ENCODE measurements at regions not wholly inside any gene's neighbourhood (a gene's known extent, or its start where the extent isn't known, plus 50 kb on each side); places are given as distances from the start of the nearest gene placed in this dataset.

DNA sequence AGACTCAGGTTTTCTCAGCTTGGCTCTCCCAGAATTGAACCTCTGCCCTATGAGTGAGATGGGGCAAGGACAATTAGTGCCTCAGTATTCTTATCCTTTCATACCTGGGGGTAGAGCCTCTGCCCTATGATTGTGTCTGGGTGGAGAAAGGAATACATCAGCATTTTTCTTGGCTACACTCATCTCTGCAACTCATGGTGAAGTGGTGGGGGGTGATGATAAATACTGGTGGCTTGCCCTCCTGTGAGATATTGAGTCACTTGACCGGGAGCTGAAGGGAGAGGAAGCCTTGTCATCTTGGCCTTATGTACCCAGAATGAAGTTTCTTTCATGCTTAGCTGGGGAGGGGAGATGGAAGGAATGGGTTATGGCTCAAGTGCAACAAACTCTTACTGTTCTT, 71.3 kb upstream of the ENOX2 start:
- TF ChIP-seq, protein P1, sequence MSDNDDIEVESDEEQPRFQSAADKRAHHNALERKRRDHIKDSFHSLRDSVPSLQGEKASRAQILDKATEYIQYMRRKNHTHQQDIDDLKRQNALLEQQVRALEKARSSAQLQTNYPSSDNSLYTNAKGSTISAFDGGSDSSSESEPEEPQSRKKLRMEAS (IDR thresholded peaks at IDR 0.05) = no peak
- TF ChIP-seq ZBTB7A (IDR thresholded peaks at IDR 0.05; ENCODE audit: low read depth) = no peak
- TF ChIP-seq TCF12 (IDR thresholded peaks at IDR 0.05; ENCODE audit: low read depth) = no peak
- TF ChIP-seq CREB1 (IDR thresholded peaks at IDR 0.05; ENCODE audit: low read depth) = no peak
- no peak for TF ChIP-seq FOXM1 (IDR thresholded peaks at IDR 0.05; ENCODE audit: borderline replicate concordance, low read depth)
- TF ChIP-seq YY1 (IDR thresholded peaks at IDR 0.05; ENCODE audit: low read depth) = no peak
- TF ChIP-seq TEAD4 (IDR thresholded peaks at IDR 0.05) = no peak
- TF ChIP-seq, protein P2, sequence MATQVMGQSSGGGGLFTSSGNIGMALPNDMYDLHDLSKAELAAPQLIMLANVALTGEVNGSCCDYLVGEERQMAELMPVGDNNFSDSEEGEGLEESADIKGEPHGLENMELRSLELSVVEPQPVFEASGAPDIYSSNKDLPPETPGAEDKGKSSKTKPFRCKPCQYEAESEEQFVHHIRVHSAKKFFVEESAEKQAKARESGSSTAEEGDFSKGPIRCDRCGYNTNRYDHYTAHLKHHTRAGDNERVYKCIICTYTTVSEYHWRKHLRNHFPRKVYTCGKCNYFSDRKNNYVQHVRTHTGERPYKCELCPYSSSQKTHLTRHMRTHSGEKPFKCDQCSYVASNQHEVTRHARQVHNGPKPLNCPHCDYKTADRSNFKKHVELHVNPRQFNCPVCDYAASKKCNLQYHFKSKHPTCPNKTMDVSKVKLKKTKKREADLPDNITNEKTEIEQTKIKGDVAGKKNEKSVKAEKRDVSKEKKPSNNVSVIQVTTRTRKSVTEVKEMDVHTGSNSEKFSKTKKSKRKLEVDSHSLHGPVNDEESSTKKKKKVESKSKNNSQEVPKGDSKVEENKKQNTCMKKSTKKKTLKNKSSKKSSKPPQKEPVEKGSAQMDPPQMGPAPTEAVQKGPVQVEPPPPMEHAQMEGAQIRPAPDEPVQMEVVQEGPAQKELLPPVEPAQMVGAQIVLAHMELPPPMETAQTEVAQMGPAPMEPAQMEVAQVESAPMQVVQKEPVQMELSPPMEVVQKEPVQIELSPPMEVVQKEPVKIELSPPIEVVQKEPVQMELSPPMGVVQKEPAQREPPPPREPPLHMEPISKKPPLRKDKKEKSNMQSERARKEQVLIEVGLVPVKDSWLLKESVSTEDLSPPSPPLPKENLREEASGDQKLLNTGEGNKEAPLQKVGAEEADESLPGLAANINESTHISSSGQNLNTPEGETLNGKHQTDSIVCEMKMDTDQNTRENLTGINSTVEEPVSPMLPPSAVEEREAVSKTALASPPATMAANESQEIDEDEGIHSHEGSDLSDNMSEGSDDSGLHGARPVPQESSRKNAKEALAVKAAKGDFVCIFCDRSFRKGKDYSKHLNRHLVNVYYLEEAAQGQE (IDR thresholded peaks at IDR 0.05; ENCODE audit: low read depth) = no peak
- no peak for TF ChIP-seq EGR1 (IDR thresholded peaks at IDR 0.05)
- TF ChIP-seq CEBPB (IDR thresholded peaks at IDR 0.05) = no peak
- no peak for TF ChIP-seq TAF1 (IDR thresholded peaks at IDR 0.05; ENCODE audit: low read depth)
- no peak for TF ChIP-seq EP300 (IDR thresholded peaks at IDR 0.05; ENCODE audit: borderline replicate concordance)
- no peak for TF ChIP-seq RAD21 (IDR thresholded peaks at IDR 0.05; ENCODE audit: low read depth)
- TF ChIP-seq, protein P3, sequence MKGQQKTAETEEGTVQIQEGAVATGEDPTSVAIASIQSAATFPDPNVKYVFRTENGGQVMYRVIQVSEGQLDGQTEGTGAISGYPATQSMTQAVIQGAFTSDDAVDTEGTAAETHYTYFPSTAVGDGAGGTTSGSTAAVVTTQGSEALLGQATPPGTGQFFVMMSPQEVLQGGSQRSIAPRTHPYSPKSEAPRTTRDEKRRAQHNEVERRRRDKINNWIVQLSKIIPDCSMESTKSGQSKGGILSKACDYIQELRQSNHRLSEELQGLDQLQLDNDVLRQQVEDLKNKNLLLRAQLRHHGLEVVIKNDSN (IDR thresholded peaks at IDR 0.05) = no peak

DNA sequence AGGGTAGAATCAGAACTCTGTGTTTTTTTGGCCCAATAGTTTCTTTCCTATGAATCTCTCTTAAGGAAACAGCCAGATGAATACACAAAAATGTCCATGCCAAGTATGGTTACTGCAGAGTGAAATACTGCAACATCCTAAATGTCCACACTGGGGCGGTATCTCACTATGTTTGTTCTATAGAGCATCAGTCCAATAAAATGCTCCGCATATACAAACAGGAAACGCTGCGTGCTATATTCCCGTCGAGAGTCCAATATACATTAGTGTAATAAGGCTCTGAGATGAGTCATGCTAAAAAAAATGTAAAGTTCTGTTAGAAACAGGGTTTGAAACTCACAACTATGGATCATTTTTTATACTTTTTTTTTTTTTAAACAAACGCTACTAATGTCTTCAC, 72.9 kb upstream of the ENOX2 start:
- peak; percentile 69 for TF ChIP-seq RAD21 (IDR thresholded peaks at IDR 0.05; ENCODE audit: low read depth)
- no peak for TF ChIP-seq NFIC (IDR thresholded peaks at IDR 0.05)
- no peak for TF ChIP-seq CEBPB (IDR thresholded peaks at IDR 0.05)
- no peak for TF ChIP-seq TCF12 (IDR thresholded peaks at IDR 0.05; ENCODE audit: low read depth)

DNA sequence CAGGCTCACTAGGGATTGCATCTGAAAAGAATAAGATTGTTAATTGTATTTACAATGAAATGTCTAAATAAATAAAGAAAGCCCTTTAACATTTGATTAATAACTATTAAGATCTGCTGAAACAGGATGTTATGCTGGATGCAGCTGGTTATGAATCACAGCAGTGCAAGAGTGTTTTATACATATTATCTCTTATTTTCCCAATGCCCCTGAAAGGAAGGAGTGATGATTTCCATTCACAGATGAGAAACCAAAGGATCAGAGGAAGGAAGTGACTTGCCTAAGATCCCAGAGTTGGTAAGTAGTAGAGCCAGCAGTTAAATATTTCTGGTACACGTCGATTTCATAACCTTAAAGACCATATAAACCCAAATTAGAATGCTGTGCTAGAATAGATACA, 76.3 kb upstream of the ARHGAP36 start:
- no peak for TF ChIP-seq EP300 (IDR thresholded peaks at IDR 0.05; ENCODE audit: borderline replicate concordance)
- TF ChIP-seq FOXM1 (IDR thresholded peaks at IDR 0.05; ENCODE audit: borderline replicate concordance, low read depth) = no peak
- TF ChIP-seq TAF1 (IDR thresholded peaks at IDR 0.05; ENCODE audit: low read depth) = no peak
- TF ChIP-seq RAD21 (IDR thresholded peaks at IDR 0.05; ENCODE audit: low read depth) = no peak
- no peak for TF ChIP-seq YY1 (IDR thresholded peaks at IDR 0.05; ENCODE audit: low read depth)
- TF ChIP-seq, protein P1 (IDR thresholded peaks at IDR 0.05) = no peak
- TF ChIP-seq CEBPB (IDR thresholded peaks at IDR 0.05) = no peak
- TF ChIP-seq ZBTB7A (IDR thresholded peaks at IDR 0.05; ENCODE audit: low read depth) = no peak
- TF ChIP-seq EGR1 (IDR thresholded peaks at IDR 0.05) = no peak
- TF ChIP-seq, protein P2 (IDR thresholded peaks at IDR 0.05; ENCODE audit: low read depth) = no peak
- TF ChIP-seq NFIC (IDR thresholded peaks at IDR 0.05) = no peak
- TF ChIP-seq, protein P3 (IDR thresholded peaks at IDR 0.05) = no peak
- no peak for TF ChIP-seq TEAD4 (IDR thresholded peaks at IDR 0.05)
- no peak for TF ChIP-seq TCF12 (IDR thresholded peaks at IDR 0.05; ENCODE audit: low read depth)
- TF ChIP-seq CREB1 (IDR thresholded peaks at IDR 0.05; ENCODE audit: low read depth) = no peak

DNA sequence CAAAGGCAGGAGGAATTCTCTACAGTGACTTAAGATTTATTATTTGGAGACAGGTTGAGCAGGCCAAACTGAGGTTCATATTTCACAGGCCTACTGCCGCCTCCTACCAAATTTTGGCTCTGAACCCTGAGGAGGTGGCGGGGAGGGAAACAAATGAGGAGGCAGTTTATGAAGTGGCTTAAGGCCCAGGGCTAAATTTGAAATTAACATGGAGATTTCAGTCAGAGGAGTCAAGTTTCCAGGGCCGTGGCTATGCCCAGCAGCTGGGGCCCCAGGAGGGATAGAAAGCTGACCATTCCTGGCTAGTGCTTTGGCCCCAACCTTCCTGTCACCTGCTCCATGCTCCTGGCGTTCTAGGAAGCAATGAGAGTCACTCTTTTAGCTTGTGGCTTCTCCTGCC, 73.4 kb upstream of the ARHGAP36 start:
- TF ChIP-seq NFIC (IDR thresholded peaks at IDR 0.05) (peak; percentile 54; the same call in 1 of the 2 replicates), TAF1 (IDR thresholded peaks at IDR 0.05; ENCODE audit: low read depth) (no peak)

DNA sequence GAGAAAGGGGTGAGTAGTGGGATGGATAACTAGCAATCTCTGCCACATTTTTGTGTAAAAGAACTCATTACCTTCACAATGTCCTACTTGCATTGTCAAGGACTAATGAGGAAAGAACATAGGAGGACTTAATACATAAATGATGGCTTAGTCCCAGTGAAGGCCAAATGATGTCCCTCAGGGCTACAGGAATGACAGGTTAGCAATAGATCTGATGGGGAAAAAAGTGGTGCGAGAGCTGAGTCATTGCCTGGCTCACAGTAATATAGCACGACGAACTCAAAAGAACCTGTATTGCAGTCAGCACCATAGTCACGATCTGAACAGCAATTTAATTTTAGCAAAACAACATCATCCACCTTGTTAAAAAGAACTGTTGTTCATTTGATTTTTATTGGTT, 70.9 kb upstream of the ARHGAP36 start:
- TF ChIP-seq ZBTB7A (IDR thresholded peaks at IDR 0.05; ENCODE audit: low read depth) (no peak), CREB1 (IDR thresholded peaks at IDR 0.05; ENCODE audit: low read depth) (no peak), TCF12 (IDR thresholded peaks at IDR 0.05; ENCODE audit: low read depth) (no peak), TAF1 (IDR thresholded peaks at IDR 0.05; ENCODE audit: low read depth) (no peak), EP300 (IDR thresholded peaks at IDR 0.05; ENCODE audit: borderline replicate concordance) (no peak), CEBPB (IDR thresholded peaks at IDR 0.05) (no peak), EGR1 (IDR thresholded peaks at IDR 0.05) (no peak), YY1 (IDR thresholded peaks at IDR 0.05; ENCODE audit: low read depth) (no peak), TEAD4 (IDR thresholded peaks at IDR 0.05) (no peak)
- TF ChIP-seq, protein P1 (IDR thresholded peaks at IDR 0.05) = no peak
- TF ChIP-seq, protein P2 (IDR thresholded peaks at IDR 0.05; ENCODE audit: low read depth) = no peak
